NT2/D1 (cell line): ENCODE measurements at regions not wholly inside any gene's neighbourhood (a gene's known extent, or its start where the extent isn't known, plus 50 kb on each side); places are given as distances from the start of the nearest gene placed in this dataset.

ENCODE experiments used
- YY1 ChIP-seq: IDR thresholded peaks from 2 replicates; pipeline ENCODE4 v1.6.1; 2011; ENCODE audit not compliant: insufficient read length, insufficient read depth
- ZNF274 ChIP-seq: IDR thresholded peaks from 2 replicates; pipeline ENCODE4 v1.6.1; 2011; ENCODE audit warnings: mild to moderate bottlenecking, low read depth, low read length

DNA sequence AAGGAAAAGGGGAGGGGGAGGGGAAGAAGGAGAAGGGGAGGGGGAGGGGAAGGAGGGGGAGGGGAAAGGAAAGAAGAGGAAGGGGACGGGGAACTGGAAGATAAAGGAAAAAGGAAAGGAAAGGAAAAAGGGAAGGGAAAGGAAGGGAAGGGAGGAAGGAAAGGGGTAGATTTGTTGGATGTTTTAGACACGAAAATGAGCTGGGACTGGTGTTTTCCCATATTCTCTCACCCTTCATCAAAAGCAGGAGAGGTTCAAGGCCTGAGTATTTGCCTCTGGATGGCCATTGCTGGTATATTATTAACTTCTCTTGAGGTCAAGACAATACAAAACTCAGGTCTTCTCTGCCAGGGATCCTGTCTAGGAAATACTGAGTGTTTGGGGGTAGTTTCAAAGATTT is 652.7 kb downstream of the ANKRD7 start:
- TF ChIP-seq ZNF274: no peak
- no peak for TF ChIP-seq YY1
